ENCODE measurements at regions not wholly inside any gene's neighbourhood (a gene's known extent, or its start where the extent isn't known, plus 50 kb on each side); places are given as distances from the start of the nearest gene placed in this dataset.

DNA sequence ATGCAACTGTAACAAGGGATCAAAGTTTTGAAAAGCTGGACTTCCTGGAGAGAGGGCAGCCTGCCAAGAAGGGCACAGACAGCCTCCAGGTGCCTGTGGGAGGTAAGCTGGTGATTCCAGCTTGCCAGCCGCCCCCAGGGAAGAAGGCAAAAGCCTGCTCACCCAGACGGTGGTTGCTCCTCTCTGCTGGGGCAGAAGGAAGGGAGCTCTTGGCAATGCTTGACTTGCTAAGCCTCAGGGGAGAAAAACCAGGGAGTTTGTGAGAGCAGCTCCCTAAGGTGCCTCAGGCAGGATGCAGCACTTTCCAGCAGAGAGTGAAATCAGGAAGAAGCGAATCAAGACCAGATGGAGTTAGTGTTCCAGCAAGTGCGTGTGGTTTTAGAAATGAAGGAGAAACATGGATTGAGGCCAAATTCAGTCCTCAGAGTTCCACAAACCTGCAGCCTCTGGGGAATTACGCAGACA is 553.6 kb downstream of the BUD13 start:
- Histone ChIP-seq H3K4me3 (ENCODE audit: low read depth in 1 of 5, low read length in 5 of 5) (no peak overlapping the region), H3K27ac (ENCODE audit: low read depth, low read length) (no peak overlapping the region), H3K27me3 (ENCODE audit: control insufficient read depth in 5 of 5, insufficient read depth in 4 of 5, low read length in 5 of 5) (peaks cover 0 to 5% (median 0%) of the 10 kb centered on the region in 5 donors), H3K4me1 (ENCODE audit: control insufficient read depth in 5 of 5, insufficient read depth in 5 of 5, low read length in 5 of 5) (peaks cover 0 to 9% (median 3%) of the 10 kb centered on the region in 5 donors), H3K9me3 (ENCODE audit: control insufficient read depth in 5 of 5, low read length in 5 of 5) (no peaks in the 10 kb centered on the region), H3K9ac (ENCODE audit: low read length in 5 of 5) (no peak overlapping the region), H3K36me3 (ENCODE audit: control insufficient read depth in 5 of 5, insufficient read depth in 5 of 5, low read length in 5 of 5) (no peaks in the 10 kb centered on the region)

- H3K27me3 ChIP-seq (ENCODE audit: control insufficient read depth in 5 of 5, insufficient read depth in 4 of 5, low read length in 5 of 5) = peaks cover 0 to 5% (median 0%) of the 10 kb centered on the region in 5 donors
- H3K9ac ChIP-seq (ENCODE audit: low read length in 5 of 5) = no peak overlapping the region
- H3K4me3 ChIP-seq (ENCODE audit: low read depth in 1 of 5, low read length in 5 of 5) = no peak overlapping the region
- no peak overlapping the region for H3K27ac ChIP-seq (ENCODE audit: low read depth, low read length)
- H3K4me1 ChIP-seq (ENCODE audit: control insufficient read depth in 5 of 5, insufficient read depth in 5 of 5, low read length in 5 of 5) = peaks cover 0 to 9% (median 3%) of the 10 kb centered on the region in 5 donors
- H3K9me3 ChIP-seq (ENCODE audit: control insufficient read depth in 5 of 5, low read length in 5 of 5) = no peaks in the 10 kb centered on the region
- no peaks in the 10 kb centered on the region for H3K36me3 ChIP-seq (ENCODE audit: control insufficient read depth in 5 of 5, insufficient read depth in 5 of 5, low read length in 5 of 5)
Measured at GRCh38 chr11:116217441-116217840, 555.3 kb downstream of the BUD13 start.

DNA sequence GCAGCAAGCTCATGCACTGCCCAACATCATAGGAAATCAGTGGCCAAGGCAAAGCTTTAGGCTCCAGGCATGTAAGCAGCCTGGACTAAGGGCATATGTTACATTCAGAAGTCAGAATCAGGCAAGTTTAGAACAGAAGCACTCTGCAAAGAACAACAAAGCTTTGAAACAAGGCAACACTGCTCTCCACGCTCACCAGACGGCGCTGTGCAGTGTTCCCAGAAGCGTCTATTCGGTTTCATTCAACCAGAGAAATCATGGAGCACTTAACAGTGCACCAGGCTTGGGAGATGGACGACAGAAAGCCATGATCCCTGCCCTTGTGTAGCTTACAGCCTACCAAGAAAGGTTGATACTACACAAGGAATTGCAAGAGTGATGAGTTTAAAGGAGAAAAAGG is 555.8 kb downstream of the BUD13 start:
- H3K27me3 ChIP-seq (ENCODE audit: control insufficient read depth in 5 of 5, insufficient read depth in 4 of 5, low read length in 5 of 5) = peaks cover 0 to 5% (median 0%) of the 10 kb centered on the region in 5 donors
- H3K9ac ChIP-seq (ENCODE audit: low read length in 5 of 5) = no peak overlapping the region
- H3K4me3 ChIP-seq (ENCODE audit: low read depth in 1 of 5, low read length in 5 of 5) = no peak overlapping the region
- no peaks in the 10 kb centered on the region for H3K9me3 ChIP-seq (ENCODE audit: control insufficient read depth in 5 of 5, low read length in 5 of 5)
- peaks cover 0 to 9% (median 3%) of the 10 kb centered on the region in 5 donors for H3K4me1 ChIP-seq (ENCODE audit: control insufficient read depth in 5 of 5, insufficient read depth in 5 of 5, low read length in 5 of 5)
- H3K36me3 ChIP-seq (ENCODE audit: control insufficient read depth in 5 of 5, insufficient read depth in 5 of 5, low read length in 5 of 5) = no peaks in the 10 kb centered on the region
- no peak overlapping the region for H3K27ac ChIP-seq (ENCODE audit: low read depth, low read length)

DNA sequence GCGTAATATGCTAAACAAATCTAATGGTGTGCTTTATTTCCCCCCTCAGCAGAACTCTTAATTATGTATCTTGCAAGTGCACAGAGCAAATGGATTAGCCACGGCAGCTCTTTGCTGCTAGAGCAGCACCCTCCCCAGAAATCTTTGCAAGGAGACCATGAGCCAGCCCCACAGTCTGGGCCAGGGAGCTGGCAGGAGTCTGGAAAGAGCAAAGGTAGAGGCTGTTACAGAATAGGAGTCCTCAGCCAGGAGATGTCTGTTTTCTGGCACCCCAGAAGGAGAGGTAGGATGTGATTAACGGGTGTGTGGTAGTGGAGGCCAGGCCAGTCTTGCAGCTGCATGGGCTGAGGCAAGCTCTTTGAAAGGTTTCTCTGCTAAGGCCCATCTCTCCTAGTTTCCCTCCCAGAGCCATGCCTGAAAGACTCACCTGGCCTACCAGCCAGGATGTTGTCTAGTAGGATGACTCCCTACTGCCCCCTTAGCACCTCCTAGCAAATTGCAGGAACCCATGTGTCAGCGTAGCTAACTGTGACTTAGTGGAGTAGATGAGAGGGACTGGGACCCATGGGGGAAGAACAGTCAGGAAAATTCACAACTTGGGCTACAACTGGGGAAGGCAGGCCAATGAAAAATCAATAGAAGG is 557.2 kb downstream of the BUD13 start:
- Histone ChIP-seq H3K36me3 (ENCODE audit: control insufficient read depth in 5 of 5, insufficient read depth in 5 of 5, low read length in 5 of 5) (no peaks in the 10 kb centered on the region), H3K4me1 (ENCODE audit: control insufficient read depth in 5 of 5, insufficient read depth in 5 of 5, low read length in 5 of 5) (peaks cover 0 to 9% (median 3%) of the 10 kb centered on the region in 5 donors), H3K9me3 (ENCODE audit: control insufficient read depth in 5 of 5, low read length in 5 of 5) (no peaks in the 10 kb centered on the region), H3K9ac (ENCODE audit: low read length in 5 of 5) (no peak overlapping the region), H3K27ac (ENCODE audit: low read depth, low read length) (no peak overlapping the region), H3K27me3 (ENCODE audit: control insufficient read depth in 5 of 5, insufficient read depth in 4 of 5, low read length in 5 of 5) (peaks cover 0 to 8% (median 4%) of the 10 kb centered on the region in 5 donors), H3K4me3 (ENCODE audit: low read depth in 1 of 5, low read length in 5 of 5) (no peak overlapping the region)

- Histone ChIP-seq H3K4me3 (ENCODE audit: low read depth in 1 of 5, low read length in 5 of 5) (no peak overlapping the region), H3K27ac (ENCODE audit: low read depth, low read length) (no peak overlapping the region), H3K27me3 (ENCODE audit: control insufficient read depth in 5 of 5, insufficient read depth in 4 of 5, low read length in 5 of 5) (peaks cover 0 to 21% (median 6%) of the 10 kb centered on the region in 5 donors), H3K4me1 (ENCODE audit: control insufficient read depth in 5 of 5, insufficient read depth in 5 of 5, low read length in 5 of 5) (peaks cover 0 to 4% (median 0%) of the 10 kb centered on the region in 5 donors), H3K36me3 (ENCODE audit: control insufficient read depth in 5 of 5, insufficient read depth in 5 of 5, low read length in 5 of 5) (no peaks in the 10 kb centered on the region), H3K9ac (ENCODE audit: low read length in 5 of 5) (no peak overlapping the region), H3K9me3 (ENCODE audit: control insufficient read depth in 5 of 5, low read length in 5 of 5) (no peaks in the 10 kb centered on the region)
Measured at GRCh38 chr11:116211147-116211546, 561.6 kb downstream of the BUD13 start.

- no peaks in the 10 kb centered on the region for H3K36me3 ChIP-seq (ENCODE audit: control insufficient read depth in 5 of 5, insufficient read depth in 5 of 5, low read length in 5 of 5)
- no peak overlapping the region for H3K4me3 ChIP-seq (ENCODE audit: low read depth in 1 of 5, low read length in 5 of 5)
- H3K9ac ChIP-seq (ENCODE audit: low read length in 5 of 5) = no peak overlapping the region
Measured at GRCh38 chr11:116210663-116211062, 562.1 kb downstream of the BUD13 start.

DNA sequence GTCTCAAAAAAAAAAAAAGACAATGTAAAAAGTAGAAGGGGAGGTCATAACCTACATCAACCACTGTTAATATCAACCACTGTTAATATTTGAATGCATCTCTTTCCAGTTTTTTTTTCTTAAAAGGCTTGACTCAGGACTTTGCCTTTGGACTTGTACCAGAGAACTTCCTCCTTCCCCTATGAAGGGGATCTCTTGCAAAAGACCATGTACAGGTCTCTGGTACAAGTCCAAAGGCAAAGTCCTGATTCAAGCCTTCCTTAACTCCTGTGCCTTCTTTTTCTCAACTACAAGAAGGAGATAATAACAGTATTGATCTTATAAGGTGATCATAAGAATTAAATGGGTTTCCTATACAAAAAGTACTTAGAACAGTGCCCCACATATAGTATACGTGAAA is 563.5 kb downstream of the BUD13 start:
- H3K36me3 ChIP-seq (ENCODE audit: control insufficient read depth in 5 of 5, insufficient read depth in 5 of 5, low read length in 5 of 5) = no peaks in the 10 kb centered on the region
- H3K9me3 ChIP-seq (ENCODE audit: control insufficient read depth in 5 of 5, low read length in 5 of 5) = no peaks in the 10 kb centered on the region
- no peak overlapping the region for H3K4me3 ChIP-seq (ENCODE audit: low read depth in 1 of 5, low read length in 5 of 5)
- no peak overlapping the region for H3K27ac ChIP-seq (ENCODE audit: low read depth, low read length)
- H3K9ac ChIP-seq (ENCODE audit: low read length in 5 of 5) = no peak overlapping the region
- H3K4me1 ChIP-seq (ENCODE audit: control insufficient read depth in 5 of 5, insufficient read depth in 5 of 5, low read length in 5 of 5) = peaks cover 0 to 4% (median 0%) of the 10 kb centered on the region in 5 donors
- H3K27me3 ChIP-seq (ENCODE audit: control insufficient read depth in 5 of 5, insufficient read depth in 4 of 5, low read length in 5 of 5) = peaks cover 0 to 21% (median 6%) of the 10 kb centered on the region in 5 donors

More at GRCh38 chr11:116210663-116211062, 562.1 kb downstream of the BUD13 start:
- Histone ChIP-seq H3K9me3 (ENCODE audit: control insufficient read depth in 5 of 5, low read length in 5 of 5) (no peaks in the 10 kb centered on the region), H3K27ac (ENCODE audit: low read depth, low read length) (no peak overlapping the region), H3K27me3 (ENCODE audit: control insufficient read depth in 5 of 5, insufficient read depth in 4 of 5, low read length in 5 of 5) (peaks cover 0 to 21% (median 6%) of the 10 kb centered on the region in 5 donors), H3K4me1 (ENCODE audit: control insufficient read depth in 5 of 5, insufficient read depth in 5 of 5, low read length in 5 of 5) (peaks cover 0 to 4% (median 0%) of the 10 kb centered on the region in 5 donors)

- no peak overlapping the region for H3K4me3 ChIP-seq (ENCODE audit: low read depth in 1 of 5, low read length in 5 of 5)
- H3K36me3 ChIP-seq (ENCODE audit: control insufficient read depth in 5 of 5, insufficient read depth in 5 of 5, low read length in 5 of 5) = no peaks in the 10 kb centered on the region
- H3K4me1 ChIP-seq (ENCODE audit: control insufficient read depth in 5 of 5, insufficient read depth in 5 of 5, low read length in 5 of 5) = peaks cover 0 to 4% (median 0%) of the 10 kb centered on the region in 5 donors
- no peak overlapping the region for H3K27ac ChIP-seq (ENCODE audit: low read depth, low read length)
- no peaks in the 10 kb centered on the region for H3K9me3 ChIP-seq (ENCODE audit: control insufficient read depth in 5 of 5, low read length in 5 of 5)
- no peak overlapping the region for H3K9ac ChIP-seq (ENCODE audit: low read length in 5 of 5)
- H3K27me3 ChIP-seq (ENCODE audit: control insufficient read depth in 5 of 5, insufficient read depth in 4 of 5, low read length in 5 of 5) = peaks cover 0 to 21% (median 6%) of the 10 kb centered on the region in 5 donors
Measured at GRCh38 chr11:116207421-116208141, 565.2 kb downstream of the BUD13 start.

- Histone ChIP-seq H3K27me3 (ENCODE audit: control insufficient read depth in 5 of 5, insufficient read depth in 4 of 5, low read length in 5 of 5) (peaks cover 0 to 21% (median 6%) of the 10 kb centered on the region in 5 donors), H3K9me3 (ENCODE audit: control insufficient read depth in 5 of 5, low read length in 5 of 5) (no peaks in the 10 kb centered on the region), H3K36me3 (ENCODE audit: control insufficient read depth in 5 of 5, insufficient read depth in 5 of 5, low read length in 5 of 5) (no peaks in the 10 kb centered on the region), H3K27ac (ENCODE audit: low read depth, low read length) (no peak overlapping the region), H3K4me1 (ENCODE audit: control insufficient read depth in 5 of 5, insufficient read depth in 5 of 5, low read length in 5 of 5) (peaks cover 0 to 4% (median 0%) of the 10 kb centered on the region in 5 donors), H3K9ac (ENCODE audit: low read length in 5 of 5) (no peak overlapping the region), H3K4me3 (ENCODE audit: low read depth in 1 of 5, low read length in 5 of 5) (no peak overlapping the region)
Measured at GRCh38 chr11:116207019-116207418, 565.8 kb downstream of the BUD13 start.

DNA sequence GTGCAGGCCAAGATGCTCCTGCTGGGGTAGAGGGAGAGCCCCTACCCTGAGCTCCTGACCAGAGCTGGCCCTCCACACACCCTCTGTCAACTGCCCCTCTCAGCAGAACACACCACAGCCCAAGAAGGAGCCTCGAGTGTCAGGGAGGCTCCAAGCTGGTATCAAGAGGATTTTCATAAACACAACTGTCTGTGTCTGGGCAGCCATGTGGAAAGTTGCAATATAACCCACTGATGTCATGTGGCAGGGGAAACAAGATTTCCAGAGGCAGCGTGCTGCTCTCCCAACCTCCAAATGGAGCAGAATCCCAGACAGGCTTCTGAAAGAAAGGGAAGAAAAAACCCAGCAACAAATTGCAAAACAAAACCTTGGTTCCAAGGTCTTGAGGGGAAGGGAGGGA is 569.9 kb downstream of the BUD13 start:
- Histone ChIP-seq H3K4me1 (ENCODE audit: control insufficient read depth in 5 of 5, insufficient read depth in 5 of 5, low read length in 5 of 5) (peaks cover 0 to 3% (median 0%) of the 10 kb centered on the region in 5 donors), H3K36me3 (ENCODE audit: control insufficient read depth in 5 of 5, insufficient read depth in 5 of 5, low read length in 5 of 5) (no peaks in the 10 kb centered on the region), H3K27me3 (ENCODE audit: control insufficient read depth in 5 of 5, insufficient read depth in 4 of 5, low read length in 5 of 5) (peaks cover 0 to 5% (median 3%) of the 10 kb centered on the region in 5 donors), H3K27ac (ENCODE audit: low read depth, low read length) (no peak overlapping the region), H3K9ac (ENCODE audit: low read length in 5 of 5) (no peak overlapping the region), H3K9me3 (ENCODE audit: control insufficient read depth in 5 of 5, low read length in 5 of 5) (no peaks in the 10 kb centered on the region), H3K4me3 (ENCODE audit: low read depth in 1 of 5, low read length in 5 of 5) (no peak overlapping the region)
